ENCODE measurements at regions not wholly inside any gene's neighbourhood (a gene's known extent, or its start where the extent isn't known, plus 50 kb on each side); places are given as distances from the start of the nearest gene placed in this dataset.

- no peak for TF ChIP-seq EZH2 (IDR thresholded peaks at IDR 0.05; ENCODE audit: borderline replicate concordance, low read depth, low read length, severe bottlenecking)
- TF ChIP-seq POLR2A (IDR thresholded peaks at IDR 0.05; ENCODE audit: low read depth, low read length), result no peak
- TF ChIP-seq FOS (IDR thresholded peaks at IDR 0.05; ENCODE audit: borderline replicate concordance, insufficient read depth, low read length), result no peak
- TF ChIP-seq GATA2 (IDR thresholded peaks at IDR 0.05; ENCODE audit: insufficient read depth, insufficient read length, low read depth, low read length), result no peak
- TF ChIP-seq CTCF (IDR thresholded peaks at IDR 0.05; ENCODE audit: extremely low read depth in 1 of 2, insufficient read depth in 1 of 2, low read depth in 1 of 2, low read length in 2 of 2), result no peak
- no peak for TF ChIP-seq MYC (IDR thresholded peaks at IDR 0.05; ENCODE audit: low read depth, low read length)
- TF ChIP-seq POLR2AphosphoS5 (IDR thresholded peaks at IDR 0.05; ENCODE audit: insufficient read depth, low read depth, low read length), result no peak
- TF ChIP-seq JUN (IDR thresholded peaks at IDR 0.05; ENCODE audit: borderline replicate concordance, insufficient read depth, insufficient read length, low read depth), result no peak
- TF ChIP-seq MAX (IDR thresholded peaks at IDR 0.05; ENCODE audit: insufficient read depth, insufficient read length), result no peak
- Histone ChIP-seq H3K36me3 (ENCODE audit: control insufficient read depth in 2 of 2, extremely low read depth in 1 of 2, insufficient read depth in 2 of 2, low read length in 2 of 2) (no peaks in the 10 kb centered on the region), H3K9me1 (replicated peaks; ENCODE audit: control insufficient read depth, extremely low read depth, insufficient read depth, low read length) (no peaks in the 10 kb centered on the region), H3K9me3 (replicated peaks; ENCODE audit: control insufficient read depth, insufficient read depth, low read length) (no peaks in the 10 kb centered on the region), H3K9ac (replicated peaks; ENCODE audit: extremely low read depth, insufficient read depth, low read length) (no peak overlapping the region), H3K27me3 (ENCODE audit: control insufficient read depth in 2 of 2, insufficient read depth in 2 of 2, low read length in 2 of 2) (no peaks in the 10 kb centered on the region), H3K27ac (ENCODE audit: insufficient read depth, low read depth, low read length) (no peak overlapping the region), H3K79me2 (ENCODE audit: control insufficient read depth, insufficient read depth, low read length) (no peaks in the 10 kb centered on the region), H3K4me1 (ENCODE audit: control insufficient read depth, extremely low read depth, insufficient read depth, low read length) (no peaks in the 10 kb centered on the region), H3K4me3 (replicated peaks in 1 of 3; ENCODE audit: insufficient read depth in 1 of 3, low read depth in 1 of 3, low read length in 3 of 3) (no peak overlapping the region), H3K4me2 (ENCODE audit: insufficient read depth, low read length) (no peak overlapping the region), H2AFZ (ENCODE audit: low read depth, low read length) (no peak overlapping the region), H4K20me1 (replicated peaks; ENCODE audit: control insufficient read depth, extremely low read depth, insufficient read depth, low read length) (no peaks in the 10 kb centered on the region)
- FAIRE-seq (no peak), DNase-seq (ENCODE audit: low read depth, low spot score) (no peak)
- ChIA-PET POLR2A (no interaction called here), CTCF (no interaction called here)
- dilution Hi-C loops (cut with MboI; ENCODE audit: extremely low pct_ligation_motif_present, low sequenced_read_pairs) (no loop called here), intact Hi-C loops (cut with micrococcal nuclease) (no loop called here)
- no TSS peak for BruUV-seq (replicated peaks)
Observed at GRCh38 chr9:1411826-1412225, 361.7 kb downstream of the DMRT2 start.

Data from endothelial cell of umbilical vein (primary cell).